ENCODE measurements at regions not wholly inside any gene's neighbourhood (a gene's known extent, or its start where the extent isn't known, plus 50 kb on each side); places are given as distances from the start of the nearest gene placed in this dataset.

DNA sequence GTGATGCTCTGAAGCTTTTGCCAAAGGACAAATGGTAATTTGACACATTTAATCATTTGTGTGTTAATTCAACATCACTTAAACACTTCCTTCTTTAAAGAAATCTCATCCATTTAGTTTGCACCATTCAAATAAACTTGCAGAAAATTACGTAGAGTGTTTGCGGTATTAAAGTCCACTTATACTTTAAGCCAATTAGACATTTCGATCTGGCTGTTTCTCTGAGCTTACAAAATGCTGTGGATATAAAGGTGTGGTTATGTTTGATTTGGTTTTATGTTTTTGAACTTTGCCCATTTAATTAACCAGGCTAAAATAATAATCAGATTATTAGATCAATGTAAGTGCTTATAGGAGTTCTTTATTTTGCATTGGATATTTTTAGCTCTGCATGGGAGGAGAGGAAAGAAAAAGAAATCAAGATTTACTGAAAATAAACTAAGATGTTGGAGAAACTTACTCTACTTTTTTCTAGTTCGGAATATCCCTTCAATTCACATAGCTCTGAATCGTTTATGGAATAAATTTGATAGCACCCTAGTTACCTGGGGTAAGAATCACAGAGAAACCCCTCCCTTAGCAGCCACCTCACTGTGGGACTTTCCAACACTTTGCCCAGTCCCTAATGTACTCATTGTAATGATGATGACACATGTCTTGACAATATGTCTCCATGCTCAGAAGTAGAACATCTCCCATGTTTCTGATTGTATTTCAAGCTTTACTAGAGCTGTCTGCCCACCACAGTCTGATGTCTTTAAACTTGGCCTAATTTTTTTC is 268.0 kb downstream of the BTG1 start:
- TF ChIP-seq, protein P1, sequence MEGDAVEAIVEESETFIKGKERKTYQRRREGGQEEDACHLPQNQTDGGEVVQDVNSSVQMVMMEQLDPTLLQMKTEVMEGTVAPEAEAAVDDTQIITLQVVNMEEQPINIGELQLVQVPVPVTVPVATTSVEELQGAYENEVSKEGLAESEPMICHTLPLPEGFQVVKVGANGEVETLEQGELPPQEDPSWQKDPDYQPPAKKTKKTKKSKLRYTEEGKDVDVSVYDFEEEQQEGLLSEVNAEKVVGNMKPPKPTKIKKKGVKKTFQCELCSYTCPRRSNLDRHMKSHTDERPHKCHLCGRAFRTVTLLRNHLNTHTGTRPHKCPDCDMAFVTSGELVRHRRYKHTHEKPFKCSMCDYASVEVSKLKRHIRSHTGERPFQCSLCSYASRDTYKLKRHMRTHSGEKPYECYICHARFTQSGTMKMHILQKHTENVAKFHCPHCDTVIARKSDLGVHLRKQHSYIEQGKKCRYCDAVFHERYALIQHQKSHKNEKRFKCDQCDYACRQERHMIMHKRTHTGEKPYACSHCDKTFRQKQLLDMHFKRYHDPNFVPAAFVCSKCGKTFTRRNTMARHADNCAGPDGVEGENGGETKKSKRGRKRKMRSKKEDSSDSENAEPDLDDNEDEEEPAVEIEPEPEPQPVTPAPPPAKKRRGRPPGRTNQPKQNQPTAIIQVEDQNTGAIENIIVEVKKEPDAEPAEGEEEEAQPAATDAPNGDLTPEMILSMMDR (IDR thresholded peaks at IDR 0.05): no peak
- TF ChIP-seq EZH2 (IDR thresholded peaks at IDR 0.05; ENCODE audit: borderline replicate concordance, insufficient read depth, low read depth, low read length, poor library complexity, severe bottlenecking): no peak
